HG02973 (cell line): ENCODE measurements at regions not wholly inside any gene's neighbourhood (a gene's known extent, or its start where the extent isn't known, plus 50 kb on each side); places are given as distances from the start of the nearest gene placed in this dataset.

ENCODE experiments used
- ATAC-seq: cut with Tn5 transposase; IDR thresholded peaks from one replicate; pipeline ENCODE4 v1.9.1; 2021; ENCODE audit warnings: moderate library complexity; ENCODE audit not compliant: unreplicated experiment

- ATAC-seq = no peak
Observed at GRCh38 chr3:182185313-182185712, 473.6 kb downstream of the SOX2 start.

GRCh38 chr3:182190056-182190455, 478.3 kb downstream of the SOX2 start:
- ATAC-seq = no peak

DNA sequence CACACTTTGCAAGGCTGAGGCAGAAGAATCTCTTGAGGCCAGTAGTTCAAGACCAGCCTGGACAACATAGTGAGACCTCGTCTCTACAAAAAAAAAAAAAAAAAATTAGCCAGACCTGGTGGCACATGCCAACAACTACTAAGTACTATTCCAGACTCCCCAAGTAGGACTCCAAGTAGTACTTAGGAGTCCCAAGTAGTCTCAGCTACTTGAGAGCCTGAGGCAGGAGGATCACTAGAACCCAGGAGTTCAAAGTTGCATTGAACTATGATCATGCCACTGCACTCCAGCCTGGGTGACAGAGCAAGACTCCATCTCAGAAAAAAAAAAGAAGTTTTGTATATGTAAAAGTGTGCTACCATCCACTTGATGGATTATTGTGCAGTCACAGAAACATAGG, 486.6 kb downstream of the SOX2 start:
- ATAC-seq = no peak

- no peak for ATAC-seq
Observed at GRCh38 chr3:182201456-182202168, 489.9 kb downstream of the SOX2 start.

GRCh38 chr3:182212479-182213076, 500.9 kb downstream of the SOX2 start:
- ATAC-seq = no peak

DNA sequence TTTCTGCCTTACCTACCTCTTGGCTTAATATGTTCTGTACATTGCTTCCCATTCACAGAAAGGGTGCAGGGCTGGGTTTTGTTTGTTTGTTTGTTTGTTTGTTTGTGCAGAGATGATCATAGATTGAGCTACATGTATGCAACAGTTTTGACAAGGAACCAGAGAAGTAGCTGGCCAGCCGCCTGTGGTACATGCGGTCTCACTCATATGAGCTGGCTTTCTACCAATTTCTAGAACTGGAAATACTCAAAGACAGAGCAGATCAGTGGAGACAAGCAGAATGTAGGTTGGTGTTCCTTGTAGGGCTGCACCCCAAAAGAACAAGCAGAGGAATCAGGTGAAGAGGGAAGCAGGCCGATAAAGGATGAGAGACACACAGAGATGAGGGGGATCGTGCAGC, 502.7 kb downstream of the SOX2 start:
- no peak for ATAC-seq

DNA sequence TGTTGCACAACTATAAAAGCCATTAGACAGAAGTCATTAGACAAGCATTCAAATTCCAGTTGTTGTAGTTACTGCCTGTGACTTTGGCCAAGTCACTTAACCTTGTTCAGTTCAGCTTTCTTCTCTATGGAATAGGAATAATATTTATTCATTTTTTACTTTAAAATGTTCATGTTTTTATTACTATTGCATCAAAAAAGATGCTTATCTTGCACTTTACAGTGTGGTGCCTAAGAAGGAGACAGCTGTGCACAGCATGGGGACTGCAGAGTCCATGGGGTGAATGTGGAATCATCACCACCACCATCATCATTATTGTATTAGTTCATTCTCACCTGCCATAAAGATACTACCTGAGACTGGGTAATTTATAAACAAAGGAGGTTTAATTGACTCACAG, 504.2 kb downstream of the SOX2 start:
- ATAC-seq = no peak

DNA sequence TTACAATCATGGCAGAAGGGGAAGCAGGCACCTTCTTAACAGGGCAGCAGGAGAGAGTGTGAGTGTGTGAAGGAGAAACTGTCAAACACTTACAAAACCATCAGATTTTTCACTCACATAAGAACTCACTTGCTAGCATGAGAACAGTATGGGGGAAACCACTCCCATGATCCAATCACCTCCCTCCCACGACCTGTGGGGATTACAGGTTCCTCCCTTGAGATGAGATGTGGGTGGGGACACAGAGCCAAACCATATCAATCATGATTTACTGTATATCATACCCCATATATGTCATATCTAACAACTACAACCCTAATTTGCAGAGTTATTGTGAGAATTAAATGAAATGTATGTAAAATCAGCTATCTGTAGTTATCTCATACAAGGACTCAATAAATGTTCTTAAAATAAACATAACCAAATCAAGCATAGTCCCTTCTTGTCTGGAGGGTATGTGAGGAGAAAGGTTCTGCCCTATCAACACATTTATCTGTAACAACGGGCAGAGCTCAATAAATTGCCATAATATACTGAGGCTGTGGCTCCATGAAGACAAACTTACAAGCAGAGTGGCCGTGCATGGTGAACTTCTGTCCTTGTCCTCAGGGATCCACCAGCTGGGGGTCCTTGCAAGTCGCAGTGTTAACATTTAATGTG, 504.7 kb downstream of the SOX2 start:
- ATAC-seq = no peak

DNA sequence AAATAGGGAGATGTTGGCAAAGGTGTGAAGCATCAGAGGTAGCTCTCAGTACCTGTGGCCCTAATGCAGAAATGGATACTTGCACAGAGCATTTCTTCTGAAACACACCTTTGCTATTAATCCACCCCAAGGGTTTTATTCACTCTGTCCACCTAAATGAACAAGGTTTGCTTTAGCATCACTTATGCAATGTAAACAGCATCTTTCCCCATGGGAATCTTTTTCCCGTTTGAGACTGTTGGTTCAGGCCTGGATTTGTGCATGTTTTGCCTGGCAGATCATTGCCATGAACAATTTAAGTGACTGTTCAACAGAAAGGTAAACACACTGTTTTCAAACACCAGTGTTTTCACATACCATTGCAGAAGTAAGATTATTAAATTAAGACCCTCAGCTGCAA, 508.3 kb downstream of the SOX2 start:
- no peak for ATAC-seq

DNA sequence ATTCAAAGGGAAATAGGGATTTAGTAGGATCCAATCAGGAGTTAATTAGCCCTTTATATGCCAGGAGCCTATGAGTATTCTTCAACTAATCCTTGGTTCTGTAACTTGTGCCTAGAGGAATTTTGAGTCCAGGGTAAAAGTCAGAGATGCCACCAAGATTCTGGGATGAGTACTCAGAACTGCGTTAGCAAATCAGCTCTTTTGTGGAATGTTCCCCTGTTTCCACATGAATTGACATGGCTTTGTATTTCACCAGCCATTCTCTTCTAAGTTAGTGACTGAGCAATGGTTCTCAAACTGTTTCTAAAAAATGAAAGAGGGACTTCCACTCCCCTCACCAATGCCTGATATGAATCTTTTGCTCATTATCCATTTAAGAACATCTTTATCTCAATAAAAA, 508.7 kb downstream of the SOX2 start:
- ATAC-seq = no peak

DNA sequence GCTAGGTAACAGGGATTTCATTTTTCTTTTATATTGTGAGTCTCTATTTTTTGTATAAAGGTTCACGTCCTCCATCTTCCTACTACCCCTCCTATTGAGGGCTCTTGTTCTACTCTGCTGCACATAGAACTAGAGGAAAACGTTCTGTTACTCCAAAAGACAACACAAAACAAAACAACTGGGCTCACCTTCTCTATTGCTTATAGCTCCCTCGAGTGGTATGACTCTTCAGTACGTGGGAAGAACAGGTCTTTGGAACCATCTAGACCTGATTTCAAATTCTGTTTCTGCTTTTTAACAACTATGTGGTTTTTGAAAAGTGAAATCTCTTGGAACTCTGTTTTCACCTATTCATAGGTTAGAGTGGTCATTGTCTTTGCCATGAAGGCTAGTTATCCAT, 515.3 kb downstream of the SOX2 start:
- no peak for ATAC-seq

DNA sequence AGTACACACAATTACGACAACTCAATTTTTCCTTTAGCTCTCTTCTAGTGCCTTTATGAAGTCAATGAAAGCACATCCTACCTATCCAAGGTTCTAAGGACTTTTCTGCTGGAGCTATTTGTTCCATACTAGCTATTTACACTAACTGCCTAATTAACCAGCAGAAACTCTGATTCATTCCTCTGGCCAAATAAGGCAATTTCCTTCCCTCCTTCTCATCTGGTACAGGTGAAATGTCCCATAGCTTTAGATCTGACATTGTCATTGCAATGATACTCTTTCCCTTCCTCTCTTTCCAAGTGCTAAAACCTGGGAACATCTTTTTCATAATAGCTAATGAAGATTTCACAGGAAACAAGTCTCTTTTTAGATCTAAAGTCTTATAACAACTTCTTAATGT, 521.7 kb downstream of the SOX2 start:
- no peak for ATAC-seq

- ATAC-seq = no peak
Observed at GRCh38 chr3:182233957-182234356, 522.2 kb downstream of the SOX2 start.

GRCh38 chr3:182234881-182235280, 523.2 kb downstream of the SOX2 start:
- no peak for ATAC-seq

GRCh38 chr3:182235504-182235903, 523.8 kb downstream of the SOX2 start:
- no peak for ATAC-seq

GRCh38 chr3:182238126-182238525, 526.4 kb downstream of the SOX2 start:
- no peak for ATAC-seq

- ATAC-seq = no peak
Observed at GRCh38 chr3:182239316-182239715, 527.6 kb downstream of the SOX2 start.

DNA sequence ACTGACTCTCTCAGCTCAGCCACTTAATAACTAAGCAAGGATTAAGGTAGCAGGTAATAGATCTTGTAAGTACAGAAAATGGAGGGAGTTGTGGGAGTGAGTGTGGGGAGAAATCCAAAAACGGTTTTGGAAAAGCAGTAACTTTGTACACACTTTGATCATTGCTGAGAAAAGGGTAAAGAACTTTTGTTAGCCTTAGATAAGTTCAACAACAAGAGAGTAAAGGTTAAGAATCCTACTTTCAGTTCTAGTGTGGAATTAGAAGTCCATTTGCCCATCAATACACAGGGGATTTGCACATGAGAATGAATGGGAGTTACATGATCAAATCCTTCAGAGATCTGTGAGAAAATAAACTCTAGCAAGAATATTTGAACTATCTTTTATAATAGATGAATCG, 528.7 kb downstream of the SOX2 start:
- no peak for ATAC-seq

DNA sequence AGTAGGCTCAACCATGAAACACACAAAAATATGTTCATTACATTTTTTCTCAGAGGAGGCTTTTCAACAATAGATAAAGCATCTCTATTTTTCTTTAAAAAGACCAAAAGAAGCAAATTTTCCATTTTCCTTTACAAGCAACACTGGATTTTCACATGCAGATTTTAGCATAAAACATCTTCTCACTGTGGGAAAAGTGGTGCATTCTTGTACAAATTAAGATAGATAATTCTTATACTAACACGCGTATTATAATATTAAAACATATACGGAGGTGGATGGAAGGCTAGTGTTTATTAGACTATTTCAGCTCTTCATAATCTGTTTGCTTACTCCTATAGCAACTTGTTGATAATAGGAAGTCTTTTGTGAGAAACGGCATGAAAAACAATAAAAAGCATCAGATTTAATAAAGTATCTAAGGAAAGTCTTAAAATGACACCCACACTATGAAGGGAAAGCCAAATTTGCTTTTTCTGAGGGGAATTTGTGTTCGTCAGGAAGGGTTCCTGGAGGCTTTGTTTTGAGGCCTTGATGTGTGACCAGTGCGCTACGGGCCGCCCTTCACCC, 529.6 kb downstream of the SOX2 start:
- ATAC-seq = no peak

DNA sequence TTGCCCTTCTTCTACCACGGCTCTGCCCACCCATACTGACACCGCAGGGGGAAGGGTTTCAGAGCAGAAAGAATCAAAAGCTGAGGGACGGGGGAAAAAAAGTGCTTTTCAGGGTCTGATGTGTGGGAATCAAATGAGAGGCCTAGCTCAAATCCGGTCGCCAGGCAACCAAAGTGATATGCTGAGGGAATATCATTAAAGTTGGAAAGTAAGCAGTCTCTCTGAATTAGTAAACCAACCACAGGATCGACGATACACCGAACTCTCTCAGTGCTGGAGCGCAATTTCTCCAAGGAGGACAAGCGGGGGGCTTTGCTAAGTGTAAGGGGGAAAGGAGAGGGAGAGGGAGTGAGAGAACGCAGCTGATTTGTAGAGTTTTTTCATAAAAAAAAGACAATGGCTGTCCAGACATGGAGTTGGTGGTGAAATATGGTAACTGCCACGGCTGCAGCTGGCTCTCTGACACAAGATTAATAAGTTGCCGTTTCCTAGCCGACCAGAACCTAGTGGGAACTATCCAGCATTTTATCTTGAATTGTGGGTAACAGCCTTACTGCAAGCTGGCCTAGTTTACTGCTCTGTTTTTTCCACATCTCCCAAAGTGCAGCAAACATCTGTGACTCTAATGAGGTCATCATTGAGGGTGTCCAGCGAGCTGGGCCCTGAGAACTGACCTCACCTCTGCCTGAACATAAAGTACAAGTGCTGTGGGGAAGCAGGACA, 530.2 kb downstream of the SOX2 start:
- ATAC-seq = no peak

DNA sequence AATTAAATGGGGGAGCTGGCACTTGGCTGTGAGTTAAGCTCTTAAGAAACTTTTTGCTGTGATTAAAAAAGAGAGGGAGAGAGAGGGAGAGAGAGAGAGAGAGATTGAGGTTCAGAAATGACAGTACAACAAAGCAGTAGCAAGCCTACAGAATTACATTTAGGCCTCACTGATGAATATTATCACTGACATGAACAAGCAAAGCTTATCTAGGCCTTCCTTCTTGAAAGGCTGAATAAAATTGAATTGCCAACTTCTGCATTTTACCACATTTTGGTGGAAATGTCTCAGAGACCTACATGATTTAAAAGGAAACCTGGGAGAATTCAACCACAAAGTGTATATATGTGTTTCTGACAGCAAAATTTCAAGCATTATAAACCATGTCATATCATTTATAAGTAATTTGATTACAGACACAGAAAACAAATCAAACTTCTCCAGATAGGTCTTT, 530.8 kb downstream of the SOX2 start:
- ATAC-seq = no peak
